HG02981 (cell line): ENCODE measurements at regions not wholly inside any gene's neighbourhood (a gene's known extent, or its start where the extent isn't known, plus 50 kb on each side); places are given as distances from the start of the nearest gene placed in this dataset.
"Not testable (repeated sequence)": the region's sequence is repeated elsewhere in the genome, so short reads cannot be mapped to it uniquely, and the experiment has no call there.

ENCODE experiments used
- ATAC-seq: cut with Tn5 transposase; IDR thresholded peaks from one replicate; pipeline ENCODE4 v1.9.1; 2021; ENCODE audit warnings: mild to moderate bottlenecking, moderate library complexity; ENCODE audit not compliant: unreplicated experiment

GRCh38 chr14:100416921-100417860, 94.1 kb downstream of the SLC25A47 start:
- ATAC-seq = no peak

- no peak for ATAC-seq
Measured at GRCh38 chr14:100419856-100420255, 96.7 kb downstream of the SLC25A47 start.

DNA sequence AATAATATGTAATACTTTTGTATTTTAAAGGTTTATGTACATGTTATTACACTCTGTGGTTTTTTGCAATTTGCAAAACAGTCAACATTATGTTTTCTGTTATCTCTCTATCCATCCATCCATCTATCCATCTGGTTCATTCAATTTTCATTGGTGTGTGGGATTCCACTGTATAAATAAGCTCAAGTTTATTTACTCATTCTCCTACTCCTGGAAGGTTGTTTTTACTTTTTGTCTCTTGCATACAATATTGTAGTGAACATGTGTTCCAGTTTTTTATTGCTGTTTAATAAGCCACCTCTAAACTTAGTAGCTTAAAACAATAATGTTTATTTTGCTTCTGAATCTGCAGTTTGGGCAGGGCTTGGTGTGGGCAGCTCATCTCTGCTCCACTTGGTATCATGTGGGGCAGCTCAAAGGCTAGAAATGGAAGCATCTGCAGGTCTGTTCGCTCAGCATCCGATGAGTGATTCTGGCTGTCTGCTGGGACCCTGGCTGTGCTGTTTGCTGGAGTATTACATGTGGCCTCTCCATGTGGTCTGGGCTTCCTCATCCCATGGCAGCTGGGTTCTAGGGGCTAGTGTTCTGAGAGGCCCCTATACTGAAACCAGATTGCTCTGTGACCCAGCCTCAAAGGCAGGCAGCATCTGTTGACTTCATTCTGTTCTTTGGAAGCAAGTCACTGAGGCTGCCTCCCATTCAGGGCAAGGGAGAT, 98.8 kb downstream of the SLC25A47 start:
- no peak for ATAC-seq

GRCh38 chr14:100422556-100423316, 99.6 kb downstream of the SLC25A47 start:
- no peak for ATAC-seq

- ATAC-seq = no peak
Measured at GRCh38 chr14:100423317-100424010, 100.3 kb downstream of the SLC25A47 start.

- no peak for ATAC-seq
Measured at GRCh38 chr14:100424504-100425428, 101.6 kb downstream of the SLC25A47 start.

DNA sequence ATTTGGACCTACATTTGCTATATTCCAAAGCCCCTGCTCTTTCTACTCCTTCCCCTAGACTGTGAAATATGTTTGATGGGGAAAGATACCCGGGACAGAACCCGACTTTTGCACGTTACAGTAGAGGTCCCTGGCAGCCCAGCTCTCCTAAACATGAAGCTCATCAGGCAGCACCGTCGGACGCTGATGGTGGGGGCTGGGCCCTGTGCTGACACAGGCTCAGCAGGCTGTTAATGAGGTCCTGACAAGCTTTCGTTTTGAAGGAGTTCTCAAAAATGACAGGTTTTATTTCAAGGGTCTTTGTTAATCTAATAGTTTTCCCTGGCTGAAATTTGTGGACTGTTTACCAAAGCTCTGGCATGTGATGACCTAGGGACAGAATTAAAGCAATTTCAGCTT, 102.3 kb downstream of the SLC25A47 start:
- no peak for ATAC-seq

- ATAC-seq = no peak
Measured at GRCh38 chr14:100426314-100426713, 103.2 kb downstream of the SLC25A47 start.

- no peak for ATAC-seq
Measured at GRCh38 chr14:100427166-100427565, 104.0 kb downstream of the SLC25A47 start.

- ATAC-seq = no peak
Measured at GRCh38 chr14:100428727-100429126, 105.6 kb downstream of the SLC25A47 start.

DNA sequence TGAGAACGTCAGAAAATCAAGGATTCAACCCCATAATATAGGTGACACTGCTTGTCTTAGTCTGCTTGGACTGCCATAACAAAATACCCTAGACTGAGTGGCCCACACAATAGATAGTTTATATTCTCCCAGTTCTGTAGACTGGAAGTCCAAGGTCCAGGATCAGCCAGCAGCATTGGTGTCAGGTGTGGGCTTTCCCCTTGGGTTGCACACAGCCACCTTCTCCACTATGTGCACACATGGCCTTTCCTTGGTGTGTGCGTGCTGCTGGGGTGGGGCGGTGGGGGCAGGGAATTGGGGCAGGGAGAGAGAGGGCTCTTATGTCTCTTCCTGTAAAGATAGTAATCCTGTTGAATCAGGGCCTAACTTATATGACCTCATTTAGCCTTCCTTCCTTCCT, 106.4 kb downstream of the SLC25A47 start:
- ATAC-seq = no peak

- no peak for ATAC-seq
Measured at GRCh38 chr14:100430571-100430970, 107.4 kb downstream of the SLC25A47 start.

GRCh38 chr14:100431461-100431860, 108.3 kb downstream of the SLC25A47 start:
- ATAC-seq = not testable (repeated sequence)

DNA sequence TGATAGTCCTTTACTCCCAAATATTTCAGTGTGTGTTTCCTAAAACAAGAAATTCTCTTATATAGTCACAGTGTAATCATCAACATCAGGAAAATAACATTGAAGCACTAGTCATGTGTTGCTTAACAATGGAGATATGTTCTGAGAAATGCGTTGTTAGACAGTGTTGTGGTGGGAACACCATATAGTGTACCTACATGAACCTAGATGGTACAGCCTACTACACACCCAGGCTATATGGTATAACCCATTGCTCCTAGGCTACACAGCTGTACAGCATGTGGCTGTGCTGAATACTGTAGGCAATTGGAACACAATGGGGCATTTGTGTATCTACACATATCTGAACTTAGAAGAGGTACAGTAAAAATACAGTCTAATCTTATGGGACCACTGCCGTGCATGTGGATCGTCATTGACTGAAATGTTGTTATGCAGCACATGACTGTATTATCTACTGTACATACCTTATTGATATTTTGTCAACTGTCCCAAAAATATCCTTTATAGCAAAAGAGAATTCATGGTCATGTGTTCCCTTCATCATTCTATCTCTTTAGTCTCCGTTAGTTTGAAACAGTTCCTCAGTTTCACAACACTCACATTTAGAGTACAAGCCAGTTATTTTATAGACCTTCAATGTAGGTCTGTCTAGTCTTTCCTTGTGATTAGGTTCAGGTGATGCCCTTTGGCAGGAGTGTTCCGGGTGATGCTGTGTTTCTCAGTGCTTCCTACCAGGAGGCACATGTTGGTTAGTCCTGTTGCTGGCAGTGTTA, 109.7 kb downstream of the SLC25A47 start:
- no peak for ATAC-seq

GRCh38 chr14:100433428-100433814, 110.3 kb downstream of the SLC25A47 start:
- ATAC-seq = no peak

GRCh38 chr14:100434033-100434601, 111.0 kb downstream of the SLC25A47 start:
- no peak for ATAC-seq

DNA sequence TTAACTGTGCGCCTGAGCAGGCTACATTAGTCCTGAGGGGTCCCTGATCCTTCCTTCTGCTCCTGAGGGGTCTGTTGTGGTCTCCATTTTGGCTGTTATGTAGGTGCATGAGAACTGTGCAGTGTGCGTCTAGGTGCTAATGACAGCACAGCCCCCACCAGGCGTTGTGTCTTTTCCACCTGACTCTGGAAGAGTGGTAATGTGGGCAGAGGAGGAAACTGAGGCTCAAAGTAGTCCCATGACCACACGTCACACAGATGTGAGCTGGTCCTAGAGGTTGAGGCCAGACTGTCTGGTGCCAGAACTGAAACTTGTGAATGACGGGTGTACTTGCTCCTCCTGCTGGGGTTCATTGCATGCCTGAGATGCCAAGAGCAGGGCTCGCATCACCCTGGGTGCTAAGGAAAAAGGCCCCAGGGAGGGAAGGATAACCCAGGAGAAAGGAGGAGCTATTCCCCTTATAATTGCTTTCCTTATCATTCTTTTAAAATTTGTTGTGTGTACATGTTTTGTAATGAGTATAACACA, 111.8 kb downstream of the SLC25A47 start:
- no peak for ATAC-seq

- no peak for ATAC-seq
Measured at GRCh38 chr14:100435459-100435858, 112.3 kb downstream of the SLC25A47 start.
